Activated naive CD8-positive, alpha-beta T cell treated with anti-CD3 and anti-CD28 coated beads, Interleukin-2, amount 10 ng/mL, durations not matched to agents 7 days and 5 days (primary cell): ENCODE measurements at regions not wholly inside any gene's neighbourhood (a gene's known extent, or its start where the extent isn't known, plus 50 kb on each side); places are given as distances from the start of the nearest gene placed in this dataset.

Experiments
- ATAC-seq: fragments of 150-1000 bp; cut with Tn5 transposase; one replicate; pipeline ENCODE4 v1.10.0; 2021; ENCODE audit warnings: low read depth, moderate library complexity
- POLR2A ChIA-PET: fragments of 350-600 bp; sonication (Branson Sonifier 250); formaldehyde crosslinking; loops from one replicate; lab custom pipeline; 2021; ENCODE audit warnings: antibody characterized with exemption; lab: Charles Lee
- DNase-seq: peaks from one replicate; pipeline ENCODE4 v3.0.0; 2021
- H3K27ac Mint-ChIP-seq: one replicate; pipeline ENCODE4 v1.8.0; 2022; ENCODE audit warnings: mild to moderate bottlenecking, mixed read lengths
- H3K27me3 Mint-ChIP-seq: one replicate; pipeline ENCODE4 v1.8.0; 2022; ENCODE audit warnings: mild to moderate bottlenecking, moderate library complexity, mixed read lengths
- H3K36me3 Mint-ChIP-seq: one replicate; pipeline ENCODE4 v1.8.0; 2021; ENCODE audit warnings: mild to moderate bottlenecking, mixed read lengths
- H3K4me1 Mint-ChIP-seq: one replicate; pipeline ENCODE4 v1.8.0; 2021; ENCODE audit warnings: mixed read lengths
- H3K4me3 Mint-ChIP-seq: one replicate; pipeline ENCODE4 v1.8.0; 2022; ENCODE audit warnings: mild to moderate bottlenecking, moderate library complexity, mixed read lengths
- H3K9me3 Mint-ChIP-seq: one replicate; pipeline ENCODE4 v1.8.0; 2021; ENCODE audit warnings: mixed read lengths

GRCh38 chr6:1203546-1203945 lies 108.4 kb upstream of the FOXQ1 start:
- no peaks in the 10 kb centered on the region for H3K36me3 Mint-ChIP-seq
- no peak overlapping the region for H3K27ac Mint-ChIP-seq
- no peaks in the 10 kb centered on the region for H3K27me3 Mint-ChIP-seq
- peaks cover 2% of the 10 kb centered on the region for H3K4me1 Mint-ChIP-seq
- no peak overlapping the region for H3K4me3 Mint-ChIP-seq
- DNase-seq (no peak), ATAC-seq (no peak)
- POLR2A ChIA-PET: no interaction called here
- peaks cover 1% of the 10 kb centered on the region for H3K9me3 Mint-ChIP-seq

GRCh38 chr6:1202201-1202600 lies 109.7 kb upstream of the FOXQ1 start:
- H3K27ac Mint-ChIP-seq: no peak overlapping the region
- no peak overlapping the region for H3K4me3 Mint-ChIP-seq
- no peaks in the 10 kb centered on the region for H3K36me3 Mint-ChIP-seq
- POLR2A ChIA-PET: no interaction called here
- ATAC-seq: no peak
- H3K27me3 Mint-ChIP-seq: no peaks in the 10 kb centered on the region
- H3K4me1 Mint-ChIP-seq: peaks cover 2% of the 10 kb centered on the region
- no peak for DNase-seq
- no peaks in the 10 kb centered on the region for H3K9me3 Mint-ChIP-seq

- H3K9me3 Mint-ChIP-seq: no peaks in the 10 kb centered on the region
- H3K4me3 Mint-ChIP-seq: no peak overlapping the region
- H3K36me3 Mint-ChIP-seq: no peaks in the 10 kb centered on the region
- no peak for DNase-seq
- no peak for ATAC-seq
- H3K4me1 Mint-ChIP-seq: peaks cover 2% of the 10 kb centered on the region
- POLR2A ChIA-PET: no interaction called here
- H3K27ac Mint-ChIP-seq: no peak overlapping the region
- H3K27me3 Mint-ChIP-seq: no peaks in the 10 kb centered on the region
These were observed 110.2 kb upstream of the FOXQ1 start for GRCh38 chr6:1201547-1202200.

GRCh38 chr6:1200409-1201101 lies 111.3 kb upstream of the FOXQ1 start:
- no peaks in the 10 kb centered on the region for H3K36me3 Mint-ChIP-seq
- POLR2A ChIA-PET: no interaction called here
- no peaks in the 10 kb centered on the region for H3K27me3 Mint-ChIP-seq
- ATAC-seq (no peak), DNase-seq (no peak)
- H3K4me3 Mint-ChIP-seq: no peak overlapping the region
- peaks cover 2% of the 10 kb centered on the region for H3K4me1 Mint-ChIP-seq
- H3K9me3 Mint-ChIP-seq: no peaks in the 10 kb centered on the region
- no peak overlapping the region for H3K27ac Mint-ChIP-seq

GRCh38 chr6:1200081-1200408 lies 111.9 kb upstream of the FOXQ1 start:
- H3K36me3 Mint-ChIP-seq: no peaks in the 10 kb centered on the region
- H3K4me3 Mint-ChIP-seq: no peak overlapping the region
- no peaks in the 10 kb centered on the region for H3K9me3 Mint-ChIP-seq
- H3K4me1 Mint-ChIP-seq: peaks cover 2% of the 10 kb centered on the region
- H3K27me3 Mint-ChIP-seq: no peaks in the 10 kb centered on the region
- DNase-seq (no peak), ATAC-seq (no peak)
- POLR2A ChIA-PET: no interaction called here
- no peak overlapping the region for H3K27ac Mint-ChIP-seq

GRCh38 chr6:1197309-1197708 lies 114.6 kb upstream of the FOXQ1 start:
- Mint-ChIP-seq H3K9me3 (peaks cover 3% of the 10 kb centered on the region), H3K4me1 (peaks cover 1% of the 10 kb centered on the region), H3K27me3 (peaks cover 3% of the 10 kb centered on the region), H3K36me3 (no peaks in the 10 kb centered on the region), H3K27ac (no peak overlapping the region), H3K4me3 (no peak overlapping the region)
- ATAC-seq (no peak), DNase-seq (no peak)
- POLR2A ChIA-PET: no interaction called here

GRCh38 chr6:1191141-1191630 lies 120.7 kb upstream of the FOXQ1 start:
- no peaks in the 10 kb centered on the region for H3K36me3 Mint-ChIP-seq
- H3K4me1 Mint-ChIP-seq: no peaks in the 10 kb centered on the region
- no peak overlapping the region for H3K4me3 Mint-ChIP-seq
- POLR2A ChIA-PET: no interaction called here
- H3K27me3 Mint-ChIP-seq: peaks cover 3% of the 10 kb centered on the region
- no peak for ATAC-seq
- no peak overlapping the region for H3K27ac Mint-ChIP-seq
- no peak for DNase-seq
- peaks cover 3% of the 10 kb centered on the region for H3K9me3 Mint-ChIP-seq

- Mint-ChIP-seq H3K4me1 (no peaks in the 10 kb centered on the region), H3K27me3 (peaks cover 3% of the 10 kb centered on the region), H3K4me3 (no peak overlapping the region), H3K36me3 (no peaks in the 10 kb centered on the region), H3K9me3 (peaks cover 3% of the 10 kb centered on the region), H3K27ac (no peak overlapping the region)
- ATAC-seq: no peak
- POLR2A ChIA-PET: no interaction called here
- no peak for DNase-seq
These were observed 121.5 kb upstream of the FOXQ1 start for GRCh38 chr6:1190366-1190765.

GRCh38 chr6:1188199-1188598 lies 123.7 kb upstream of the FOXQ1 start:
- no peak for ATAC-seq
- no peak for DNase-seq
- Mint-ChIP-seq H3K27ac (no peak overlapping the region), H3K27me3 (no peaks in the 10 kb centered on the region), H3K36me3 (no peaks in the 10 kb centered on the region), H3K4me3 (no peak overlapping the region), H3K9me3 (no peaks in the 10 kb centered on the region), H3K4me1 (no peaks in the 10 kb centered on the region)
- POLR2A ChIA-PET: no interaction called here

GRCh38 chr6:1187293-1188131 lies 124.4 kb upstream of the FOXQ1 start:
- Mint-ChIP-seq H3K36me3 (no peaks in the 10 kb centered on the region), H3K27ac (no peak overlapping the region), H3K27me3 (no peaks in the 10 kb centered on the region), H3K4me1 (no peaks in the 10 kb centered on the region), H3K9me3 (no peaks in the 10 kb centered on the region), H3K4me3 (no peak overlapping the region)
- POLR2A ChIA-PET: no interaction called here
- ATAC-seq (no peak), DNase-seq (no peak)

GRCh38 chr6:1184318-1184717 lies 127.6 kb upstream of the FOXQ1 start:
- Mint-ChIP-seq H3K4me3 (no peak overlapping the region), H3K9me3 (no peaks in the 10 kb centered on the region)
- no peak for ATAC-seq

GRCh38 chr6:1182722-1183521 lies 129.0 kb upstream of the FOXQ1 start:
- Mint-ChIP-seq H3K27ac (no peak overlapping the region), H3K4me3 (no peak overlapping the region), H3K9me3 (no peaks in the 10 kb centered on the region), H3K36me3 (no peaks in the 10 kb centered on the region), H3K4me1 (no peaks in the 10 kb centered on the region), H3K27me3 (peaks cover 2% of the 10 kb centered on the region)
- DNase-seq (no peak), ATAC-seq (no peak)
- POLR2A ChIA-PET: no interaction called here

More at GRCh38 chr6:1184318-1184717, 127.6 kb upstream of the FOXQ1 start:
- Mint-ChIP-seq H3K27ac (no peak overlapping the region), H3K4me1 (no peaks in the 10 kb centered on the region), H3K36me3 (no peaks in the 10 kb centered on the region), H3K27me3 (peaks cover 2% of the 10 kb centered on the region)
- POLR2A ChIA-PET: no interaction called here
- DNase-seq: no peak

- no peaks in the 10 kb centered on the region for H3K36me3 Mint-ChIP-seq
- DNase-seq (no peak), ATAC-seq (no peak)
- H3K27me3 Mint-ChIP-seq: peaks cover 2% of the 10 kb centered on the region
- POLR2A ChIA-PET: no interaction called here
- no peak overlapping the region for H3K4me3 Mint-ChIP-seq
- no peaks in the 10 kb centered on the region for H3K9me3 Mint-ChIP-seq
- no peak overlapping the region for H3K27ac Mint-ChIP-seq
- no peaks in the 10 kb centered on the region for H3K4me1 Mint-ChIP-seq
These were observed 129.8 kb upstream of the FOXQ1 start for GRCh38 chr6:1181939-1182605.
